ENCODE measurements at regions not wholly inside any gene's neighbourhood (a gene's known extent, or its start where the extent isn't known, plus 50 kb on each side); places are given as distances from the start of the nearest gene placed in this dataset.

GRCh38 chr2:120461546-120462537, 115.9 kb downstream of the INHBB start:
- DNase-seq: no peak

DNA sequence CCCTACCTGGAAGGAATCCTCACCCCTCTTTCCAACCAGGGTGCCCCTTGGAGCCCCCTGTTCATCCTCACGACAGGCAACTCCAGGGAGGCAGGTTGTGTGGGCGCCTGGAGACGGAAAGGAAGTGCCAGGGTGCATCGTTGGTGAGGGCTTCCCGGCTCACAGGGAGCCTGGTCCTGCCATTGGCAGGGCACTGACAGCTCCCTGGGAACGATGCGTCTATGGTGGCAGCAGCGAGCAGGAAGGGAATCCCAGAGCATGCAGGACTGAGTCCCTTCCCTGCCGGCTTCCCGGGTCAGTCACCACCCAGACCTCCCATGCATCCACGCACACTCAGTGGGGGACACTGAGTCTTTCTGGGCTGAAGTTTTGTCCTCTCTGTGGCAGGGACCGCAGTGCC, 117.6 kb downstream of the INHBB start:
- DNase-seq: no peak

DNA sequence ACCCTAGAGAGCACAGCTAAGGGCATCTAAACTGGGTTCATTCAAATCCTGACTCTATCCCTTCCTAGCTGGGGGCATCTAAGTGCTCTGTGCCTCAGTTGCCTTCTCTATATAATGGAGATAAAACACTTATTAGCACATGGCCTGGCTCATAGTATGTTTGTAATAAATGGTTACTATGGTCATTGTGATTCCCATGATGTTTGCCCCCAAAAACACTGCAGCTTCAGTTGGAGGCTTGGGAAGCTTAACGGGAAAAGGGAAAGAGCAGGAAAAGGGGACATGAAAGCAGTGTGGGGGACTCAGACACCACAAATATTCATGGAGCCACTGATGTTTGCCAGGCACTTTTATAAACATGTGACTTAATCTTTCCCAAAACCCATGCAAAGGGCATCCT, 118.1 kb downstream of the INHBB start:
- DNase-seq: no peak

- no peak for DNase-seq
Measured at GRCh38 chr2:120464448-120464931, 118.6 kb downstream of the INHBB start.

GRCh38 chr2:120465012-120465700, 119.2 kb downstream of the INHBB start:
- no peak for DNase-seq

DNA sequence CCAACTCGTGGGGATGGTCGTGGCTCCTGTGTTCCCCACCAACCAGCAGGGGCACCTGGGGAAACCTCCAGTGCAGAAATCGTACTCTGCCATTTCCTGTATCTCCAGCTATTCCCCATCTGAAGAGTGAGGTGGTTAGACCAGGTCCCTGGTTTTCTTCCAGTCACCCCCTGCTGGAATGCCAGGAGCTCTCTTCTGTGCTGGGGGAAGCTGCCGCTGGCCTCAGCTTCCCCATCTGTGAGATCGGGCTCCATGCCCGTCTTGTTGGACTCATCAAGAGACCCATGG, 119.7 kb downstream of the INHBB start:
- no peak for DNase-seq

GRCh38 chr2:120465989-120466703, 120.2 kb downstream of the INHBB start:
- no peak for DNase-seq

GRCh38 chr2:120466704-120467054, 120.7 kb downstream of the INHBB start:
- DNase-seq: no peak

DNA sequence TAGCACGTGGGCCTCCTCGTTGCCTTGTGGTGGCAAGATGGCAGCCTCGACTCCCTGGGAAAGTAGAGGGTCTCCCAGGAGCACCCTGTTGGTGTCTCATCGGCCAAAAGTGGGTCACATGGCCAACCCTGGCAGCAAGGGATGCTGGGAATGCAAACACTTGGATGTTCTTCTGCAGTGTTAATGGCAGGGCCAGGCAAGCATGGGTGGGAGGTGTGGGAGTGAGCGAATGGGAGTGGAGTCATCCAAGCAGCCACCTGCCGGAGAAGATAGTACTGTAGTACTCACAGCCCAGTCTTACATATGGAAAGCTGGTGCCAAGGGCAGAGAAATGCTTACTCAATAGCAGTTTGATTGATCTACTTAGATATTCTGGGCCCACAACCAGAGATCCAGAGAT, 122.2 kb downstream of the INHBB start:
- DNase-seq: no peak

- DNase-seq: no peak
Measured at GRCh38 chr2:120469426-120469825, 123.5 kb downstream of the INHBB start.

DNA sequence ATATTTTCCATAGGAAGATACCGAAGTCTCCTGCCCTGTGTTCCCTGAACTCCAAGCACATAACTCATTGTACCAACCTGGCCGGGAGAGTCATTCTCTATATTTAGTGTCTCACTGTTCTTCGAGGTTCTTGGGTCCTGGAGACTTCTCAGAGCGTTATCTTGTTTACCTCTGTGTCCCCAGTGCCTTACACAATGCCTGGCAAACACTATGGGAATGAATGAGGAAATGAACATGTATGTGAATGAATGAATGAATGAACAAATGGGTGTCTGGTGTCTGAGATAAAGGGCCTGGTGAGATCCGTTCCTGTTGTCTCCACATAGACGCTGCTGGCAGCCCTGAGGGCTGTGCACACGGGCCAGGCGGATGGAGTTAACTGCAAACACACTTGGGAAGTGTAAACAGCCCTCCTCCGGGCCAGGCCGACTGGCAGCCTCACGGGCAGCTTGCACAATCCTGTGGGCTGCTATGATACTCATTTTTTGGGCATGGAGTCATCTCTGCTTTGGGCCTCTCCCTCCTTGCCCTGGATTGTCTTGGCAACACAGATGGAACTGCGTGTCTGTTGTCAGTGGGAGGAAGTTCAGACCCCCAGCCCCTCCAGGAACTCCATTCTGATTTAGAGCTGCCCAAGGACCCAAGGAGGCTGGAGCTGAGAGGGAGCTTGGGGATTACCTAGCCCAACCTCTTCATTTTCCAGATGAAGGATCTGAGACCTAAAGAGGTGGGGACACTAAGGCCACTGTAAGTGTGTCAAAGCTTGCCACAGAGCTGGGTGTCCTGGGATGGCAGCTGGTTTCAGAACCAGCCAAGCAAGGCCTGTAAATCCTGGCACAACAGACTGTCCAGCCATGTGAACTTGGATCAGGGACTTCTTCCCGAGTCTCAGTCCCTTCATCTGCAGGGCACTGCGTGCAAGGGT, 124.4 kb downstream of the INHBB start:
- no peak for DNase-seq

- no peak for DNase-seq
Measured at GRCh38 chr2:120471166-120471565, 125.2 kb downstream of the INHBB start.

DNA sequence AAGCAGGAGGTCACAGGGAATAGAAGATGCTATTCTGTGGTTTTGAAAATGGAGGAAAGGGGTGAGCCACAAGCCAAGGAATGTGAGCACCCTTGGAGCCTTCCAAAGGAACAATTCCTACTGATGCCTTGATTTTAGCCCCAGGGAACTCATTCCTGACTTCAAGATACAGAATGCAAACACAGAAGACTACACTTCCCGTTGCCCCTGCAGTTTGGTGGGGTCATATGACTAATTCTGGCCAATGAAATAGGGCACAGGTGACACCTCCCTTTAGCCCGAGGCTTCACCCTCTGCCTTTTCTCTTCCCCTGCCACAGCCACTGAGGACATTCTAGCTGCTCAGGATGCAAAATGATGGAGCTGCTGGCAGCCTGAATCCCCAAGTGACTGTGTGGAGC, 126.1 kb downstream of the INHBB start:
- no peak for DNase-seq

GRCh38 chr2:120472891-120473309, 127.0 kb downstream of the INHBB start:
- DNase-seq: no peak

GRCh38 chr2:120473522-120474271, 127.8 kb downstream of the INHBB start:
- DNase-seq: no peak

GRCh38 chr2:120474486-120474885, 128.6 kb downstream of the INHBB start:
- no peak for DNase-seq

- no peak for DNase-seq
Measured at GRCh38 chr2:120476141-120476540, 130.2 kb downstream of the INHBB start.

- no peak for DNase-seq
Measured at GRCh38 chr2:120477198-120477597, 131.3 kb downstream of the INHBB start.

GRCh38 chr2:120477831-120478481, 132.0 kb downstream of the INHBB start:
- DNase-seq: no peak

- DNase-seq: no peak
Measured at GRCh38 chr2:120480346-120480902, 134.5 kb downstream of the INHBB start.

Data from stimulated activated naive CD4-positive, alpha-beta T cell treated with Interleukin-2 at 50 U/mL for 16 hours (primary cell).